ENCODE measurements at regions not wholly inside any gene's neighbourhood (a gene's known extent, or its start where the extent isn't known, plus 50 kb on each side); places are given as distances from the start of the nearest gene placed in this dataset.

DNA sequence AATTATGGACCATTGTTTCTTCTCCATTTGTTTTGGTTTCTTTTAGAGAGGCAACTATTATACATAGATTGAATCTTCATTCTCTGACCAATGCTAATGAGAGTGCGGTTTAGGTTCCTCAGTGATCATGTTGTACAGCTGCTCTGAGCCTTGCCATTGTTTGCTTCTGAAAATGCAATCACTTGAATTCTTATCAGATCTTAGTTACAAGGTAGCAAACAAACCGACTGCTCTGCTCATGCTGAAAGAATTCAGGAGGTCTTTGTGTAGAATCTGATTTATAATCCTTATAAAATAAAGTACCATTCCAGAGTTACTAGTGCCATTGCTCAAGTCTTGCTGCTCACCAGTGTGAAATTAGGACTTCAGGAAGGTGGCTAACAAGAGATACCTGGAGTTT lies 569.1 kb upstream of the ID4 start:
- Histone ChIP-seq H3K27ac (no peak overlapping the region), H3K36me3 (ENCODE audit: control insufficient read depth, insufficient read depth, low read length) (no peaks in the 10 kb centered on the region), H3K4me3 (ENCODE audit: low read depth, low read length) (no peak overlapping the region), H3K9me3 (ENCODE audit: control insufficient read depth, low read length) (no peaks in the 10 kb centered on the region), H3K9ac (no peak overlapping the region), H3K4me2 (ENCODE audit: low read length) (no peak overlapping the region), H3K79me2 (no peaks in the 10 kb centered on the region), H2AFZ (no peak overlapping the region), H3K27me3 (ENCODE audit: control insufficient read depth, insufficient read depth, low read length) (no peaks in the 10 kb centered on the region), H3K4me1 (no peaks in the 10 kb centered on the region)
- TF ChIP-seq CTCF (IDR thresholded peaks at IDR 0.05) = no peak

DNA sequence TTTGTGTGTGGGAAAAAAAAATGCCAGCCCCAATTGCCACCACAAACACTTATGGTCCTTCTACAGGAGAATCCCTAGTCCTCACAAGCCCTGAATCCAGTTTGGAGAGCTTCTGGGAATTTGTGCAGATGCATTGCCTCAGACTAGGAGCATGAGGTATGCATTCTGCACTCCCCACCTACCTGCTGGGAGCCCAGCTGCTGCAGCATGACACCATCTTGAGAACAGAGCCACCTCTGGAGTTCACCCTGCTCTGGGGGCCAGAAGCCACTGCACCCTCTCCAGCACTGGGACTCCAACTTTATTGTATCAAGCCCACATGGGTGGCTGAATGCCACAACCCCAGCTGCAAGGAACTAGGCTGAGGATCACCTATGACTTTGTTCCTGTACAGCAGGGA lies 568.5 kb upstream of the ID4 start:
- Histone ChIP-seq H3K9ac (no peak overlapping the region), H3K9me3 (ENCODE audit: control insufficient read depth, low read length) (no peaks in the 10 kb centered on the region), H3K4me3 (ENCODE audit: low read depth, low read length) (no peak overlapping the region), H3K36me3 (ENCODE audit: control insufficient read depth, insufficient read depth, low read length) (no peaks in the 10 kb centered on the region), H2AFZ (no peak overlapping the region), H3K27ac (no peak overlapping the region), H3K27me3 (ENCODE audit: control insufficient read depth, insufficient read depth, low read length) (no peaks in the 10 kb centered on the region), H3K4me1 (no peaks in the 10 kb centered on the region), H3K4me2 (ENCODE audit: low read length) (no peak overlapping the region), H3K79me2 (no peaks in the 10 kb centered on the region)
- TF ChIP-seq CTCF (IDR thresholded peaks at IDR 0.05) = no peak

DNA sequence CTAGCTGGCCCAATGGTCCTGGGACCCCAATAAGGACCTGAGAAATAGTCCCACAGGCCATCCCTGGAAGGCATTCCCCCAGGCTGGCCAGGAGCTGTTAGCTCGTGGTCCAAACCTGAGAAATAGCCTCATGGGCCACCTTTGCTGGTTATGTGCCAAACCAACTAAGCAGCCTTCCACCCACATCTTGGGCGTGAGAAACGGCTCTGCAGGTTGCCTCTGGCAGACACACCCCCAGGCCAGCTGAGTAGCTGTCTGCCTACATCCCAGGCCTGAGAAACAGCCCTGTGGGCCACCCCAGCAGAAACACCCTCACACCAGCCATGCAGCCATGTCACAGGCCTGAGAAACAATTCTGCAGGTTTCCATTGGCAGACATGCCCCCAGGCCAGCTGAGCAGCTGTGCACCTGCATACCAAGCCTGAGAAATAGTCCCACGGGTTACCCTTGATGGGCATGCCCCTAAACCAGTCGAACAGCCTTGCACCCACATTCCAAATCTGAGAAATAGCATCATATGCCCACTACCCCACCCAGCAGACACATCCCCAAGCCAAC lies 567.8 kb upstream of the ID4 start:
- H2AFZ ChIP-seq = no peak overlapping the region
- H3K9ac ChIP-seq = no peak overlapping the region
- no peaks in the 10 kb centered on the region for H3K36me3 ChIP-seq (ENCODE audit: control insufficient read depth, insufficient read depth, low read length)
- H3K4me3 ChIP-seq (ENCODE audit: low read depth, low read length) = no peak overlapping the region
- no peak for TF ChIP-seq CTCF (IDR thresholded peaks at IDR 0.05)
- no peaks in the 10 kb centered on the region for H3K27me3 ChIP-seq (ENCODE audit: control insufficient read depth, insufficient read depth, low read length)
- H3K4me2 ChIP-seq (ENCODE audit: low read length) = no peak overlapping the region
- H3K79me2 ChIP-seq = no peaks in the 10 kb centered on the region
- no peaks in the 10 kb centered on the region for H3K9me3 ChIP-seq (ENCODE audit: control insufficient read depth, low read length)
- no peak overlapping the region for H3K27ac ChIP-seq
- H3K4me1 ChIP-seq = no peaks in the 10 kb centered on the region

DNA sequence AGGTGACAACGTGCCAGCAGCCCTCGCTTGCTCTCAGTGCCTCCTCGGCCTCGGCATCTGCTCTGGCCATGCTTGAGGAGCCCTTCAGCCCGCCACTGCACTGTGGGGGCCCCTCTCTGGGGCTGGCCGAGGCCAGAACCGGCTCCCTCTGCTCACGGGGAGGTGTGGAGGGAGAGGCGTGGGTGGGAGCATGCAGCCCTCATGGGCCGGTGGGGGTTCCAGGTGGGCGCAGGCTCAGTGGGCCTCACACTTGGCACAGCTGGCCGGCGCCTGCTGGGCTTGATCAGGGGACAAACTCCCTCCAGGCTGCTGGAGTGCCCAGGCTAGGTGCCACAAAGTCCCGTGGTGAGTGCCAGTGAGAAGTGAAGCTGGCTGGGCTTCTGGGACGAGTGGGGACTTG lies 566.6 kb upstream of the ID4 start:
- Histone ChIP-seq H3K4me2 (ENCODE audit: low read length) (no peak overlapping the region), H3K27ac (no peak overlapping the region), H3K4me3 (ENCODE audit: low read depth, low read length) (no peak overlapping the region), H2AFZ (no peak overlapping the region), H3K79me2 (no peaks in the 10 kb centered on the region), H3K36me3 (ENCODE audit: control insufficient read depth, insufficient read depth, low read length) (no peaks in the 10 kb centered on the region), H3K4me1 (no peaks in the 10 kb centered on the region), H3K27me3 (ENCODE audit: control insufficient read depth, insufficient read depth, low read length) (no peaks in the 10 kb centered on the region), H3K9me3 (ENCODE audit: control insufficient read depth, low read length) (no peaks in the 10 kb centered on the region), H3K9ac (no peak overlapping the region)
- TF ChIP-seq CTCF (IDR thresholded peaks at IDR 0.05) = no peak

DNA sequence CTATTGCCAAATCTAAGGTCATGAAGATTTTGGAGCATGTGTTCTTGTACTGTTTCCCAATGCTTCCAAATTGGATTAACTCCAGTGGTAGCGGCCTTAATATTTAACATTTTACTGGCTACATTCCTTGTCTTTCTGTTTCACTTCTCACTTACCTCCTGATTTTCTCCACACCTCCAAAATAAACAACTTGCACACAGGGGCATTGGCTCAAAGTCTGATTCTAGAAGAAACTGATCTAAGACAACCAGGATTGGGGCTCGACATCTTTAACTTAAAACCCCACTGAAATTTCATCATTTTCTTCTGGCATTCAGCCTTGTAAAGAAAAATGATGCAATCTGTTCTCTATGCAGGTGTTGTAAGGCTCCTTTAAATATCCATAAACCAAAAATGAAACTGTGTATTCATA lies 557.9 kb upstream of the ID4 start:
- H3K4me3 ChIP-seq (ENCODE audit: low read depth, low read length) = no peak overlapping the region

More for the DNA sequence above, 557.9 kb upstream of the ID4 start:
- Histone ChIP-seq H3K4me1 (no peaks in the 10 kb centered on the region), H3K79me2 (no peaks in the 10 kb centered on the region), H2AFZ (no peak overlapping the region), H3K27me3 (ENCODE audit: control insufficient read depth, insufficient read depth, low read length) (no peaks in the 10 kb centered on the region), H3K36me3 (ENCODE audit: control insufficient read depth, insufficient read depth, low read length) (no peaks in the 10 kb centered on the region), H3K4me2 (ENCODE audit: low read length) (no peak overlapping the region), H3K9ac (no peak overlapping the region), H3K27ac (no peak overlapping the region), H3K9me3 (ENCODE audit: control insufficient read depth, low read length) (no peaks in the 10 kb centered on the region)
- TF ChIP-seq CTCF (IDR thresholded peaks at IDR 0.05) = no peak

All from parathyroid adenoma (tissue), 2 donors.